ENCODE measurements at regions not wholly inside any gene's neighbourhood (a gene's known extent, or its start where the extent isn't known, plus 50 kb on each side); places are given as distances from the start of the nearest gene placed in this dataset.

- no peak for TF ChIP-seq CTCF (conservative IDR thresholded peaks at IDR 0.05)
- TF ChIP-seq ZFX (IDR thresholded peaks at IDR 0.05), result no peak
These were observed 112.3 kb upstream of the ATP5MC3 start for GRCh38 chr2:175293776-175294175.

Data from C4-2B (cell line).